ENCODE measurements at regions not wholly inside any gene's neighbourhood (a gene's known extent, or its start where the extent isn't known, plus 50 kb on each side); places are given as distances from the start of the nearest gene placed in this dataset.
A peak's percentile ranks its signal among the peaks of the same experiment; 100 is the strongest.

- Histone ChIP-seq H3K36me3 (ENCODE audit: control insufficient read depth in 1 of 2, insufficient read depth in 2 of 2, low read length in 2 of 2) (no peaks in the 10 kb centered on the region), H3K23ac (ENCODE audit: low read length) (no peak overlapping the region), H3K4me1 (ENCODE audit: control insufficient read depth in 1 of 2, insufficient read depth in 2 of 2, low read length in 2 of 2) (no peaks in the 10 kb centered on the region), H3K14ac (ENCODE audit: low read length) (no peak overlapping the region), H3K4me2 (ENCODE audit: low read length) (no peak overlapping the region), H4K91ac (ENCODE audit: low read depth, low read length) (no peak overlapping the region), H3K79me2 (ENCODE audit: control insufficient read depth, insufficient read depth, low read length, poor library complexity) (peaks cover 2% of the 10 kb centered on the region), H4K8ac (ENCODE audit: low read depth, low read length) (no peak overlapping the region), H3K4ac (ENCODE audit: low read depth, low read length) (no peak overlapping the region), H3K27me3 (ENCODE audit: insufficient read depth, low read length) (no peaks in the 10 kb centered on the region), H3K9ac (ENCODE audit: low read length) (no peak overlapping the region), H3K27ac (ENCODE audit: low read depth, low read length) (no peak overlapping the region), H2BK12ac (ENCODE audit: low read length) (no peak overlapping the region), H2AFZ (ENCODE audit: insufficient read depth, low read length, poor library complexity) (no peak overlapping the region), H2BK5ac (ENCODE audit: low read depth, low read length, poor library complexity) (no peak overlapping the region), H3K9me3 (ENCODE audit: insufficient read depth, low read depth, low read length) (no peaks in the 10 kb centered on the region), H2AK5ac (ENCODE audit: low read length) (no peak overlapping the region), H2BK120ac (ENCODE audit: insufficient read depth, low read length, poor library complexity) (no peak overlapping the region), H3K18ac (ENCODE audit: low read length) (no peak overlapping the region), H3K4me3 (ENCODE audit: low read depth, low read length) (no peak overlapping the region), H3K79me1 (ENCODE audit: low read length) (peaks cover 3% of the 10 kb centered on the region), H4K12ac (ENCODE audit: low read depth, low read length) (no peak overlapping the region)
- DNase-seq: no peak
- WGBS (ENCODE audit: extremely low coverage, insufficient coverage, insufficient read length): no CpG with 5 or more reads among the region's 1 CpG
Observed at GRCh38 chr5:145681216-145681615, 153.9 kb downstream of the PRELID2 start.

- no peak overlapping the region for H4K91ac ChIP-seq (ENCODE audit: low read depth, low read length)
- WGBS (ENCODE audit: extremely low coverage, insufficient coverage, insufficient read length): no CpG with 5 or more reads among the region's 7 CpGs
- no peak overlapping the region for H3K4ac ChIP-seq (ENCODE audit: low read depth, low read length)
- H2AK5ac ChIP-seq (ENCODE audit: low read length): peak overlapping the region; percentile 54
- peak overlapping the region; percentile 42 for H2BK120ac ChIP-seq (ENCODE audit: insufficient read depth, low read length, poor library complexity)
- no peak for DNase-seq
- H3K18ac ChIP-seq (ENCODE audit: low read length): no peak overlapping the region
- no peak overlapping the region for H3K4me2 ChIP-seq (ENCODE audit: low read length)
- H4K8ac ChIP-seq (ENCODE audit: low read depth, low read length): no peak overlapping the region
- no peak overlapping the region for H2BK5ac ChIP-seq (ENCODE audit: low read depth, low read length, poor library complexity)
- peaks cover 3% of the 10 kb centered on the region for H3K79me1 ChIP-seq (ENCODE audit: low read length)
- no peaks in the 10 kb centered on the region for H3K9me3 ChIP-seq (ENCODE audit: insufficient read depth, low read depth, low read length)
- no peak overlapping the region for H3K9ac ChIP-seq (ENCODE audit: low read length)
- H3K36me3 ChIP-seq (ENCODE audit: control insufficient read depth in 1 of 2, insufficient read depth in 2 of 2, low read length in 2 of 2): no peaks in the 10 kb centered on the region
- no peak overlapping the region for H4K12ac ChIP-seq (ENCODE audit: low read depth, low read length)
- H3K23ac ChIP-seq (ENCODE audit: low read length): no peak overlapping the region
- no peak overlapping the region for H3K27ac ChIP-seq (ENCODE audit: low read depth, low read length)
- no peaks in the 10 kb centered on the region for H3K4me1 ChIP-seq (ENCODE audit: control insufficient read depth in 1 of 2, insufficient read depth in 2 of 2, low read length in 2 of 2)
- H3K14ac ChIP-seq (ENCODE audit: low read length): no peak overlapping the region
- H2BK12ac ChIP-seq (ENCODE audit: low read length): peak overlapping the region; percentile 40
- no peak overlapping the region for H3K4me3 ChIP-seq (ENCODE audit: low read depth, low read length)
- peaks cover 2% of the 10 kb centered on the region for H3K79me2 ChIP-seq (ENCODE audit: control insufficient read depth, insufficient read depth, low read length, poor library complexity)
- no peak overlapping the region for H2AFZ ChIP-seq (ENCODE audit: insufficient read depth, low read length, poor library complexity)
- no peaks in the 10 kb centered on the region for H3K27me3 ChIP-seq (ENCODE audit: insufficient read depth, low read length)
Observed at GRCh38 chr5:145680767-145681166, 154.4 kb downstream of the PRELID2 start.

GRCh38 chr5:145680169-145680568 is 155.0 kb downstream of the PRELID2 start:
- Histone ChIP-seq H3K18ac (ENCODE audit: low read length) (no peak overlapping the region), H2BK12ac (ENCODE audit: low read length) (no peak overlapping the region), H2BK5ac (ENCODE audit: low read depth, low read length, poor library complexity) (no peak overlapping the region), H3K4ac (ENCODE audit: low read depth, low read length) (no peak overlapping the region), H3K4me3 (ENCODE audit: low read depth, low read length) (no peak overlapping the region), H3K9me3 (ENCODE audit: insufficient read depth, low read depth, low read length) (no peaks in the 10 kb centered on the region), H4K8ac (ENCODE audit: low read depth, low read length) (no peak overlapping the region), H3K23ac (ENCODE audit: low read length) (no peak overlapping the region), H3K36me3 (ENCODE audit: control insufficient read depth in 1 of 2, insufficient read depth in 2 of 2, low read length in 2 of 2) (no peaks in the 10 kb centered on the region), H3K9ac (ENCODE audit: low read length) (no peak overlapping the region), H2BK120ac (ENCODE audit: insufficient read depth, low read length, poor library complexity) (no peak overlapping the region), H4K12ac (ENCODE audit: low read depth, low read length) (no peak overlapping the region), H2AK5ac (ENCODE audit: low read length) (no peak overlapping the region), H3K27ac (ENCODE audit: low read depth, low read length) (no peak overlapping the region), H3K4me2 (ENCODE audit: low read length) (no peak overlapping the region), H2AFZ (ENCODE audit: insufficient read depth, low read length, poor library complexity) (no peak overlapping the region), H3K79me2 (ENCODE audit: control insufficient read depth, insufficient read depth, low read length, poor library complexity) (peaks cover 2% of the 10 kb centered on the region), H3K14ac (ENCODE audit: low read length) (no peak overlapping the region), H4K91ac (ENCODE audit: low read depth, low read length) (no peak overlapping the region), H3K79me1 (ENCODE audit: low read length) (peaks cover 3% of the 10 kb centered on the region), H3K27me3 (ENCODE audit: insufficient read depth, low read length) (no peaks in the 10 kb centered on the region), H3K4me1 (ENCODE audit: control insufficient read depth in 1 of 2, insufficient read depth in 2 of 2, low read length in 2 of 2) (no peaks in the 10 kb centered on the region)
- peak in 1 of 2 donors; percentile 5 for DNase-seq

GRCh38 chr5:145678255-145678654 is 156.9 kb downstream of the PRELID2 start:
- no peak overlapping the region for H2BK5ac ChIP-seq (ENCODE audit: low read depth, low read length, poor library complexity)
- H3K4me1 ChIP-seq (ENCODE audit: control insufficient read depth in 1 of 2, insufficient read depth in 2 of 2, low read length in 2 of 2): no peaks in the 10 kb centered on the region
- H4K12ac ChIP-seq (ENCODE audit: low read depth, low read length): no peak overlapping the region
- H3K9me3 ChIP-seq (ENCODE audit: insufficient read depth, low read depth, low read length): no peaks in the 10 kb centered on the region
- no peak overlapping the region for H3K18ac ChIP-seq (ENCODE audit: low read length)
- no peak overlapping the region for H3K27ac ChIP-seq (ENCODE audit: low read depth, low read length)
- H4K91ac ChIP-seq (ENCODE audit: low read depth, low read length): no peak overlapping the region
- peaks cover 3% of the 10 kb centered on the region for H3K79me1 ChIP-seq (ENCODE audit: low read length)
- no peak overlapping the region for H3K14ac ChIP-seq (ENCODE audit: low read length)
- H3K9ac ChIP-seq (ENCODE audit: low read length): no peak overlapping the region
- WGBS (ENCODE audit: extremely low coverage, insufficient coverage, insufficient read length): no CpG with 5 or more reads among the region's 2 CpGs
- no peak overlapping the region for H2AFZ ChIP-seq (ENCODE audit: insufficient read depth, low read length, poor library complexity)
- DNase-seq: no peak
- no peak overlapping the region for H3K4ac ChIP-seq (ENCODE audit: low read depth, low read length)
- H3K23ac ChIP-seq (ENCODE audit: low read length): no peak overlapping the region
- no peak overlapping the region for H2BK12ac ChIP-seq (ENCODE audit: low read length)
- peaks cover 2% of the 10 kb centered on the region for H3K79me2 ChIP-seq (ENCODE audit: control insufficient read depth, insufficient read depth, low read length, poor library complexity)
- H2BK120ac ChIP-seq (ENCODE audit: insufficient read depth, low read length, poor library complexity): no peak overlapping the region
- no peak overlapping the region for H2AK5ac ChIP-seq (ENCODE audit: low read length)
- no peak overlapping the region for H4K8ac ChIP-seq (ENCODE audit: low read depth, low read length)
- no peaks in the 10 kb centered on the region for H3K27me3 ChIP-seq (ENCODE audit: insufficient read depth, low read length)
- H3K4me3 ChIP-seq (ENCODE audit: low read depth, low read length): no peak overlapping the region
- H3K36me3 ChIP-seq (ENCODE audit: control insufficient read depth in 1 of 2, insufficient read depth in 2 of 2, low read length in 2 of 2): no peaks in the 10 kb centered on the region
- H3K4me2 ChIP-seq (ENCODE audit: low read length): no peak overlapping the region

- Histone ChIP-seq H3K4me2 (ENCODE audit: low read length) (no peak overlapping the region), H3K27ac (ENCODE audit: low read depth, low read length) (no peak overlapping the region), H3K4me3 (ENCODE audit: low read depth, low read length) (no peak overlapping the region), H4K91ac (ENCODE audit: low read depth, low read length) (no peak overlapping the region), H3K36me3 (ENCODE audit: control insufficient read depth in 1 of 2, insufficient read depth in 2 of 2, low read length in 2 of 2) (no peaks in the 10 kb centered on the region), H3K4me1 (ENCODE audit: control insufficient read depth in 1 of 2, insufficient read depth in 2 of 2, low read length in 2 of 2) (no peaks in the 10 kb centered on the region), H3K79me2 (ENCODE audit: control insufficient read depth, insufficient read depth, low read length, poor library complexity) (no peaks in the 10 kb centered on the region), H3K14ac (ENCODE audit: low read length) (no peak overlapping the region), H2BK5ac (ENCODE audit: low read depth, low read length, poor library complexity) (no peak overlapping the region), H3K4ac (ENCODE audit: low read depth, low read length) (no peak overlapping the region), H2AFZ (ENCODE audit: insufficient read depth, low read length, poor library complexity) (no peak overlapping the region), H2BK120ac (ENCODE audit: insufficient read depth, low read length, poor library complexity) (no peak overlapping the region), H3K79me1 (ENCODE audit: low read length) (no peaks in the 10 kb centered on the region), H3K18ac (ENCODE audit: low read length) (no peak overlapping the region), H4K8ac (ENCODE audit: low read depth, low read length) (no peak overlapping the region), H3K9me3 (ENCODE audit: insufficient read depth, low read depth, low read length) (no peaks in the 10 kb centered on the region), H3K9ac (ENCODE audit: low read length) (no peak overlapping the region), H2AK5ac (ENCODE audit: low read length) (no peak overlapping the region), H4K12ac (ENCODE audit: low read depth, low read length) (no peak overlapping the region), H3K27me3 (ENCODE audit: insufficient read depth, low read length) (no peaks in the 10 kb centered on the region), H3K23ac (ENCODE audit: low read length) (no peak overlapping the region), H2BK12ac (ENCODE audit: low read length) (no peak overlapping the region)
- DNase-seq: no peak
Observed at GRCh38 chr5:145673786-145674185, 161.4 kb downstream of the PRELID2 start.

Measured in trophoblast cell (in vitro differentiated cells and primary cell).